ENCODE measurements at regions not wholly inside any gene's neighbourhood (a gene's known extent, or its start where the extent isn't known, plus 50 kb on each side); places are given as distances from the start of the nearest gene placed in this dataset.

GRCh38 chr21:15462092-15462491 is 267.7 kb upstream of the USP25 start:
- ATAC-seq (no peak), DNase-seq (ENCODE audit: low spot score) (no peak)
- no peak overlapping the region for H3K4me3 ChIP-seq
- H3K36me3 ChIP-seq (ENCODE audit: insufficient read depth), result no peaks in the 10 kb centered on the region
- H3K27ac ChIP-seq (ENCODE audit: low read depth), result no peak overlapping the region
- no peaks in the 10 kb centered on the region for H3F3A ChIP-seq (replicated peaks; ENCODE audit: low read depth)
- Mint-ChIP-seq H3K9me3 (no peaks in the 10 kb centered on the region), H3K27me3 (ENCODE audit: insufficient read depth, low read depth, poor library complexity) (no peaks in the 10 kb centered on the region), H3K27ac (no peak overlapping the region), H3K4me1 (peaks cover 8% of the 10 kb centered on the region), H3K4me3 (no peak overlapping the region), H3K36me3 (ENCODE audit: low read depth) (no peaks in the 10 kb centered on the region)
- TF ChIP-seq CREB1 (CRISPR knock-in tag; IDR thresholded peaks at IDR 0.05; ENCODE audit: low read depth), result no peak
- no peak for TF ChIP-seq REST (IDR thresholded peaks at IDR 0.05; ENCODE audit: unreplicated experiment)
- no peak for TF ChIP-seq ZNF331 (CRISPR knock-in tag; IDR thresholded peaks at IDR 0.05; ENCODE audit: low read depth)
- no peak for TF ChIP-seq STAT1 (IDR thresholded peaks at IDR 0.05; ENCODE audit: unreplicated experiment)
- no peak for TF ChIP-seq JUNB (IDR thresholded peaks at IDR 0.05; ENCODE audit: unreplicated experiment)
- no peak for TF ChIP-seq ZNF462 (CRISPR knock-in tag; IDR thresholded peaks at IDR 0.05)
- TF ChIP-seq POLR2AphosphoS5 (IDR thresholded peaks at IDR 0.05; ENCODE audit: low read depth), result no peak
- no peak for TF ChIP-seq CTCF (conservative IDR thresholded peaks at IDR 0.05; ENCODE audit: low read depth in 2 of 2)
- no peak for TF ChIP-seq EZH2 (IDR thresholded peaks at IDR 0.05; ENCODE audit: low read depth, unreplicated experiment)
- H3K4me2 ChIP-seq, result no peak overlapping the region
- no peak overlapping the region; the same call in 1 of the 2 replicates for H2AFZ ChIP-seq
- H3K79me2 ChIP-seq (replicated peaks; ENCODE audit: insufficient read depth), result no peaks in the 10 kb centered on the region
- H3K9me2 ChIP-seq (ENCODE audit: insufficient read depth), result peaks cover 17% of the 10 kb centered on the region
- no peaks in the 10 kb centered on the region for H3K4me1 ChIP-seq (ENCODE audit: insufficient read depth)
- no peaks in the 10 kb centered on the region for H4K20me1 ChIP-seq (replicated peaks; ENCODE audit: insufficient read depth)
- H3K27me3 ChIP-seq (ENCODE audit: insufficient read depth), result no peaks in the 10 kb centered on the region

Measured in GM23338 (cell line).